Activated T-helper 2 cell treated with anti-CD3 and anti-CD28 coated beads, Interferon-gamma antibody, Interleukin-2, Interleukin-4, amounts not matched to agents 10 μg/mL and 5 μg/mL and 100 μg/mL, durations not matched to agents 14 hours and 24 hours and 36 hours (primary cell): ENCODE measurements at regions not wholly inside any gene's neighbourhood (a gene's known extent, or its start where the extent isn't known, plus 50 kb on each side); places are given as distances from the start of the nearest gene placed in this dataset.
"Not testable (repeated sequence)": the region's sequence is repeated elsewhere in the genome, so short reads cannot be mapped to it uniquely, and the experiment has no call there.

Experiments
- DNase-seq: peaks from one replicate; pipeline ENCODE4 v3.0.0; 2021; ENCODE audit warnings: low spot score
- H3K27ac Mint-ChIP-seq: one replicate; pipeline ENCODE4 v1.8.0; 2021; ENCODE audit warnings: mixed read lengths
- H3K27me3 Mint-ChIP-seq: one replicate; pipeline ENCODE4 v1.8.0; 2021; ENCODE audit warnings: low read depth, mixed read lengths
- H3K36me3 Mint-ChIP-seq: one replicate; pipeline ENCODE4 v1.8.0; 2021; ENCODE audit warnings: low read depth, mixed read lengths
- H3K4me1 Mint-ChIP-seq: one replicate; pipeline ENCODE4 v1.8.0; 2021; ENCODE audit warnings: low read depth, mixed read lengths
- H3K4me3 Mint-ChIP-seq: one replicate; pipeline ENCODE4 v1.8.0; 2021; ENCODE audit warnings: low read depth, mild to moderate bottlenecking, moderate library complexity, mixed read lengths
- H3K9me3 Mint-ChIP-seq: one replicate; pipeline ENCODE4 v1.8.0; 2021; ENCODE audit warnings: mixed read lengths
- intact Hi-C: fragments of 100-400 bp; cut with micrococcal nuclease; formaldehyde crosslinking; loops from one replicate; pipeline ENCODE4 v1.15.1; 2023

- H3K27me3 Mint-ChIP-seq, result peaks cover 15% of the 10 kb centered on the region
- H3K4me1 Mint-ChIP-seq, H3K36me3 Mint-ChIP-seq, H3K4me3 Mint-ChIP-seq, DNase-seq, H3K27ac Mint-ChIP-seq, intact Hi-C loops, H3K9me3 Mint-ChIP-seq: not testable (repeated sequence)
Observed at GRCh38 chr15:77926296-77926695, 151.2 kb downstream of the TBC1D2B start.

DNA sequence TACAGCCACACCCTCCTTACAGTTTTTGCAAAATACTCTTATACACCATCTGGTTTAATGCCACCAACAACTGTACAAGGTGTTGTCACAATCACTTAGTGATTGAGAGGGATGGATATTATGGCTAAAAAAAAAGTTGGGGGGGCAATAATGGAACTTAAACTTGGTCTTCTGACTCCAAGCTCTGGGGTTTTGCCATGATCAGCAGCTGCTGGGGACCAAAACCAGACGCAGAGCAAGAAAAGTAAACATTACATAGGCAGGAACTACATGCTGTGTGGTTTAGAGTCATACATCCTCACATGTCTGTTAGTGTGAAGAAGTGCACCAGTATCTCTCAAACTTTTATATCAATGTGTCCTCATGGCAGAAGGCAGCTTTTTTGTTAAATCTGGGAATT lies 152.4 kb downstream of the TBC1D2B start:
- H3K27me3 Mint-ChIP-seq, result peaks cover 13% of the 10 kb centered on the region
- DNase-seq, intact Hi-C loops, H3K36me3 Mint-ChIP-seq, H3K4me1 Mint-ChIP-seq, H3K9me3 Mint-ChIP-seq, H3K4me3 Mint-ChIP-seq, H3K27ac Mint-ChIP-seq: not testable (repeated sequence)

DNA sequence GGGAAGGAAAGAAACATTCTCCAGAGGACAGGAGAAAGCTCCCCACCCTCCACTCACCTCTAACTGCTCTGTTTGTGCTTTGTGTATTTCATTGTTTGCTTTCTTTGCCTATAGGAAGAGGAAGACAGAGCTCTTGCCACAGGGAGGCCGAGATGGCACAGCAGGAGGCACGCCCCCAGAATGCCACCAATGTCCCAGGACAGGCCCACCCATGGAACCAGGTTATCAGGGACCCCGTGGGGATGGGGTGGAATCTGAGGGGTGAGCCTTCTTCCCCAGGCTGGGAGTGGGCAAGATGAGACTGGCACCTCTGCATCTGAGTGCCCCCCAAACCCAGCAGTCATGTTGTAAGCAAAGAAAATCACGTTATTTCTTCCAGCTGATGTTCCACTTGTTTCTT lies 155.8 kb downstream of the TBC1D2B start:
- intact Hi-C loops, result no loop called here
- H3K4me3 Mint-ChIP-seq, result no peak overlapping the region
- H3K36me3 Mint-ChIP-seq, result no peaks in the 10 kb centered on the region
- H3K9me3 Mint-ChIP-seq, result no peaks in the 10 kb centered on the region
- peaks cover 18% of the 10 kb centered on the region for H3K27me3 Mint-ChIP-seq
- H3K4me1 Mint-ChIP-seq, result no peaks in the 10 kb centered on the region
- no peak overlapping the region for H3K27ac Mint-ChIP-seq
- DNase-seq, result no peak

- H3K4me3 Mint-ChIP-seq, H3K9me3 Mint-ChIP-seq, DNase-seq, H3K27ac Mint-ChIP-seq, H3K4me1 Mint-ChIP-seq, intact Hi-C loops, H3K36me3 Mint-ChIP-seq: not testable (repeated sequence)
- H3K27me3 Mint-ChIP-seq, result peaks cover 26% of the 10 kb centered on the region
Observed at GRCh38 chr15:77916966-77917635, 160.4 kb downstream of the TBC1D2B start.

- H3K9me3 Mint-ChIP-seq, H3K27ac Mint-ChIP-seq, H3K4me1 Mint-ChIP-seq, DNase-seq, intact Hi-C loops, H3K36me3 Mint-ChIP-seq, H3K4me3 Mint-ChIP-seq: not testable (repeated sequence)
- H3K27me3 Mint-ChIP-seq, result peaks cover 18% of the 10 kb centered on the region
Observed at GRCh38 chr15:77915961-77916330, 161.6 kb downstream of the TBC1D2B start.

DNA sequence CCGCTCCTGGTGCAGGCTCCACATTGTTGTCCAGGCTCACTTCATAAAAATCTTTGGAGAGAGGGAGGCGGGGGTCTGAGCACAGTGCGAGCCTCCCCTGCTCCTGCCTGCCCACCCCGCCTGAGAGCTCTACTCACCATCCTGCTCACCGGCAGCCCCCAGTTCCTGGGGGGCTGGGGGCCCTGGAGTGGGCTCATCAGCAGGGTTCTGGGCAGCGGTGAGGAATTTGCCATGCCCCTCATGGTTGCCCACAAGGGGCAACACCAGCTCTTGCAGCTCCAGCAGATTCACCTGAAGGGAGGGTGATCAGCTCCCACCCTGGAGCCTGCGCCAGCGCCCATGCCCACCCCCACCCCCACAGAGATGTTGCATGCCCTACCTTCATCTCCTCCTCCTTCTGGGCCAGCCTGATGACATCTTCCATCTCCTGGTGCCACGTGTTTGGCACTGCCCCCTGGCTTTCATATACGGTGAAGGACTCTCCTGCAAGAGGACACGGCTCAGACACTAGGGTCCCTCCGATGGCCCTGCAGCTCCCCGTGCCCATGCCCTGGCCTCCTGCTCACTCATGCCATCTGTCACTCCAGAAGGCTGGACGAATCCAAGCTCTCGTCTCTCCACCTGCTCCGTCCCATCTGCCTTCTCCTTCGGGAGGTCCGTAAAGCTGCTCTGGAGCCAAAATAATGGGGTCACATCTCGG lies 162.1 kb downstream of the TBC1D2B start:
- H3K27ac Mint-ChIP-seq, result no peak overlapping the region
- intact Hi-C loops, result no loop called here
- H3K27me3 Mint-ChIP-seq, result peaks cover 17% of the 10 kb centered on the region
- no peak overlapping the region for H3K4me3 Mint-ChIP-seq
- no peaks in the 10 kb centered on the region for H3K4me1 Mint-ChIP-seq
- DNase-seq, result no peak
- no peaks in the 10 kb centered on the region for H3K36me3 Mint-ChIP-seq
- no peaks in the 10 kb centered on the region for H3K9me3 Mint-ChIP-seq

- H3K36me3 Mint-ChIP-seq, H3K27ac Mint-ChIP-seq, DNase-seq, intact Hi-C loops, H3K4me3 Mint-ChIP-seq, H3K4me1 Mint-ChIP-seq, H3K9me3 Mint-ChIP-seq: not testable (repeated sequence)
- peaks cover 15% of the 10 kb centered on the region for H3K27me3 Mint-ChIP-seq
Observed at GRCh38 chr15:77914531-77914930, 163.0 kb downstream of the TBC1D2B start.

GRCh38 chr15:77910030-77910911 lies 167.2 kb downstream of the TBC1D2B start:
- H3K36me3 Mint-ChIP-seq, H3K9me3 Mint-ChIP-seq, intact Hi-C loops, H3K4me1 Mint-ChIP-seq, H3K27me3 Mint-ChIP-seq: not testable (repeated sequence)
- Mint-ChIP-seq H3K27ac (peak overlapping the region; percentile 10), H3K4me3 (peak overlapping the region; percentile 63)
- DNase-seq, result peak; percentile 69

DNA sequence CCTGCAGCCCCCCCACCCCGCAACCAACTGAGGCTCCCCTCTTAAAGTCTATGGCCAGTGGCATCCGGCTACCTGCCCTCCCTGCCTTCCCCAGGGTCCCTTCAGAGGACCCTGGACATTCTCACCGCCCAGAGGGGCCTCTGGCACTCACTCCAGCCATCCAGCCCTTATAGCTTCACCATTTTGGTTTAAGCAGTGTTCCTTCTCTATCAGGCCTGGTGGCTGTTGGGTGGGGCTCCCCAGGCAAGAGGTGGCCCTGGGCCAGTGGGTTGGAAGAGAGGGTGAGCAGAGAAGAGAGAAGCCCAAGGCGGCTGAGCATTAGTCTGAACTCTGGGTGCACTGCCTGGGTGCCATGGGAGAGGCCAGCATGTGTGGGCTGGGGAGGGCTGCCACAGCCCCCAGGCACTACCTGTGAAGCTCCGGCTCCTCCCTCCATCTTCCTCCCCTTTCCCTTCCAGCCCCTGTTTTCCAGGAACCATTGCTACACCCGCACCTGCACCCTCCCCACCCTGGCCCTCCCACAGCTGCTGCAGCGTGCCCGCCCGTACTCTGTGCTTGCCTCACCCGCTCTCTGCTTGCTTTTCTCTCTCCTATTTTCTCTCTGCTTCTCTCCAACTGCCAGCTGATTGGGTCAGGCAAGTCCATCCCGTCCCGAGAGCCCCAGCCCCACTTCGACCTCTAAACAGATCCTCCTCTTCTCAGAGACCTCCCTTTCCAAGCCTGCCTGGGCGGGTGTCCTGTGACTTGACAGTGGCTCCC lies 168.2 kb downstream of the TBC1D2B start:
- intact Hi-C loops, result no loop called here
- Mint-ChIP-seq H3K9me3 (no peaks in the 10 kb centered on the region), H3K4me3 (no peak overlapping the region), H3K36me3 (no peaks in the 10 kb centered on the region), H3K27ac (no peak overlapping the region), H3K4me1 (no peaks in the 10 kb centered on the region), H3K27me3 (peaks cover 7% of the 10 kb centered on the region)
- DNase-seq, result no peak

GRCh38 chr15:77908752-77909111 lies 168.8 kb downstream of the TBC1D2B start:
- H3K27me3 Mint-ChIP-seq, DNase-seq, H3K27ac Mint-ChIP-seq, intact Hi-C loops, H3K36me3 Mint-ChIP-seq, H3K9me3 Mint-ChIP-seq, H3K4me3 Mint-ChIP-seq, H3K4me1 Mint-ChIP-seq: not testable (repeated sequence)

- Mint-ChIP-seq H3K27me3 (no peaks in the 10 kb centered on the region), H3K4me3 (no peak overlapping the region), H3K9me3 (no peaks in the 10 kb centered on the region), H3K27ac (no peak overlapping the region), H3K36me3 (no peaks in the 10 kb centered on the region), H3K4me1 (no peaks in the 10 kb centered on the region)
- intact Hi-C loops, result no loop called here
- DNase-seq, result no peak
Observed at GRCh38 chr15:77907824-77908751, 169.4 kb downstream of the TBC1D2B start.
